ENCODE measurements at regions not wholly inside any gene's neighbourhood (a gene's known extent, or its start where the extent isn't known, plus 50 kb on each side); places are given as distances from the start of the nearest gene placed in this dataset.

DNA sequence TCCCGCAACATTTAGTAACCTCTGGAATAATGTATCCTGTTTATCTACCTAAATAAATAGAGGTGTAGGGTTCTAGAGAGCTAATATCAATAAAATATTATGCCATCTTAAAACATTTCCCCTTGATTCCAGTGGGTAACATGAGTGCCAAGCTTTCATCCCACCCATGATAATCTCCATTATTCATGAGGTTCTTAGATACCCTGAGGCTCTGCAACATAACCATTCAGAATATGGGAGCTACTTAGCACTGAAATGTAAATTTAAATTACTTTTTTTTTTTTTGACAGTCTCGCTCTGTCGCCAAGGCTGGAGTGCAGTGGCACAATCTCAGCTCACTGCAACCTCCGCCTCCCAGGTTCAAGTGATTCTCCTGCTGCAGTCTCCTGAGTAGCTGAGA is 832.7 kb downstream of the BRINP3 start:
- no peak for DNase-seq
- CTCF ChIA-PET, result no interaction called here
- H3K36me3 ChIP-seq (ENCODE audit: insufficient read depth, low read length), result no peaks in the 10 kb centered on the region
- Mint-ChIP-seq H3K4me3 (no peak overlapping the region), H3K9me3 (peaks cover 2% of the 10 kb centered on the region), H3K27ac (no peak overlapping the region), H3K4me1 (ENCODE audit: low read depth) (no peaks in the 10 kb centered on the region), H3K36me3 (ENCODE audit: low read depth) (no peaks in the 10 kb centered on the region), H3K27me3 (no peaks in the 10 kb centered on the region)
- TF ChIP-seq, protein P1, sequence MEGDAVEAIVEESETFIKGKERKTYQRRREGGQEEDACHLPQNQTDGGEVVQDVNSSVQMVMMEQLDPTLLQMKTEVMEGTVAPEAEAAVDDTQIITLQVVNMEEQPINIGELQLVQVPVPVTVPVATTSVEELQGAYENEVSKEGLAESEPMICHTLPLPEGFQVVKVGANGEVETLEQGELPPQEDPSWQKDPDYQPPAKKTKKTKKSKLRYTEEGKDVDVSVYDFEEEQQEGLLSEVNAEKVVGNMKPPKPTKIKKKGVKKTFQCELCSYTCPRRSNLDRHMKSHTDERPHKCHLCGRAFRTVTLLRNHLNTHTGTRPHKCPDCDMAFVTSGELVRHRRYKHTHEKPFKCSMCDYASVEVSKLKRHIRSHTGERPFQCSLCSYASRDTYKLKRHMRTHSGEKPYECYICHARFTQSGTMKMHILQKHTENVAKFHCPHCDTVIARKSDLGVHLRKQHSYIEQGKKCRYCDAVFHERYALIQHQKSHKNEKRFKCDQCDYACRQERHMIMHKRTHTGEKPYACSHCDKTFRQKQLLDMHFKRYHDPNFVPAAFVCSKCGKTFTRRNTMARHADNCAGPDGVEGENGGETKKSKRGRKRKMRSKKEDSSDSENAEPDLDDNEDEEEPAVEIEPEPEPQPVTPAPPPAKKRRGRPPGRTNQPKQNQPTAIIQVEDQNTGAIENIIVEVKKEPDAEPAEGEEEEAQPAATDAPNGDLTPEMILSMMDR (IDR thresholded peaks at IDR 0.05), result no peak
- no peak overlapping the region for H3K4me3 ChIP-seq (ENCODE audit: low read length)
- intact Hi-C loops (cut with DNase I, micrococcal nuclease), result no loop called here
- no peak for ATAC-seq (ENCODE audit: poor library complexity)
- H3K27ac ChIP-seq (ENCODE audit: low read depth in 1 of 2, low read length in 2 of 2), result no peak overlapping the region
- no peaks in the 10 kb centered on the region for H3K9me3 ChIP-seq (ENCODE audit: control insufficient read depth in 1 of 2, insufficient read depth in 1 of 2, low read length in 2 of 2)
- no peaks in the 10 kb centered on the region for H3K4me1 ChIP-seq (ENCODE audit: insufficient read depth, low read length)
- POLR2A ChIA-PET, result no interaction called here
- no peaks in the 10 kb centered on the region for H3K27me3 ChIP-seq (ENCODE audit: control insufficient read depth in 1 of 2, insufficient read depth in 2 of 2, low read length in 2 of 2)

DNA sequence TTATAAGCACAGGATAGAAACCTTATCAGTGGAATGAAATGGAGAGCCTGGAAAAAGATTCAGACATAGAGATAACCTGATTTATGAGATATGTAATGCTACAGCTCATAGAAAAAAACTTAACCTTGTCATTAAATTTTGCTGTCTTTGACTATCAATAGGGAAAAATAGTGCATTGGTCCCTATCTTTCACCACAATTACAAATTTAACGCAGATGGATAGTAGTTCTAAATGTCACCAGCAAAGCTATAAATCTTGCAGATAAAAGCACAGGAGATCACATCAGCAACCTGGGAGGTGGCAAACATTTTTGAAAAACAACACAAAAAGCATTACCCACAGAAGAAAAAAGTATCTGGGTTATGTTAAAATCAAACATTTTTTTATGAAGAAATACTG is 831.6 kb downstream of the BRINP3 start:
- Histone ChIP-seq H3K27ac (ENCODE audit: low read depth in 1 of 2, low read length in 2 of 2) (no peak overlapping the region), H3K9me3 (ENCODE audit: control insufficient read depth in 1 of 2, insufficient read depth in 1 of 2, low read length in 2 of 2) (no peaks in the 10 kb centered on the region), H3K4me3 (ENCODE audit: low read length) (no peak overlapping the region), H3K27me3 (ENCODE audit: control insufficient read depth in 1 of 2, insufficient read depth in 2 of 2, low read length in 2 of 2) (no peaks in the 10 kb centered on the region), H3K4me1 (ENCODE audit: insufficient read depth, low read length) (no peaks in the 10 kb centered on the region), H3K36me3 (ENCODE audit: insufficient read depth, low read length) (no peaks in the 10 kb centered on the region)
- ATAC-seq (ENCODE audit: poor library complexity), result no peak
- intact Hi-C loops (cut with DNase I, micrococcal nuclease), result no loop called here
- H3K9me3 Mint-ChIP-seq, result peaks cover 2% of the 10 kb centered on the region
- no peaks in the 10 kb centered on the region for H3K4me1 Mint-ChIP-seq (ENCODE audit: low read depth)
- no peaks in the 10 kb centered on the region for H3K27me3 Mint-ChIP-seq
- POLR2A ChIA-PET, result no interaction called here
- no peaks in the 10 kb centered on the region for H3K36me3 Mint-ChIP-seq (ENCODE audit: low read depth)
- TF ChIP-seq, protein P1 (IDR thresholded peaks at IDR 0.05), result no peak
- no peak for DNase-seq
- no peak overlapping the region for H3K27ac Mint-ChIP-seq
- CTCF ChIA-PET, result no interaction called here
- no peak overlapping the region for H3K4me3 Mint-ChIP-seq

DNA sequence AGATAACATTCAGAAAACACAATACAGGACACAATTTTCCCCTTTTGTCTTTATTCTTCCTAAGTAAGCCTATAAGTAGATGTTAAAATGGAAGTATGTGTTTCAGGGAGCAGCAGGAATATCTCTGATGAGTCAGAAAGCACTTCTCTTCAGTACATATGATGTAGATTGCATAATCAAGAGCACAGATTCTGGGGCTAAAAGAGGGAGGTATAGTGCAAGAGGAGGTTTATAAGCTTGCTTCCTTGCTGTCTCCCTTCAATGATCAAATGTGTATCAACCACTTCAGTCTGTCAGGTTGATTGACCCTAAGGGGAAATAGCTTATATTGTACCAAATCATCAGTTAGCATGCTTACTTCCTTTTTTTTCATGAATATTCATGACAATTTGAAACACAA is 822.8 kb downstream of the BRINP3 start:
- Histone ChIP-seq H3K27me3 (ENCODE audit: control insufficient read depth in 1 of 2, insufficient read depth in 2 of 2, low read length in 2 of 2) (no peaks in the 10 kb centered on the region), H3K4me1 (ENCODE audit: insufficient read depth, low read length) (no peaks in the 10 kb centered on the region), H3K4me3 (ENCODE audit: low read length) (no peak overlapping the region), H3K36me3 (ENCODE audit: insufficient read depth, low read length) (no peaks in the 10 kb centered on the region), H3K9me3 (ENCODE audit: control insufficient read depth in 1 of 2, insufficient read depth in 1 of 2, low read length in 2 of 2) (no peaks in the 10 kb centered on the region), H3K27ac (ENCODE audit: low read depth in 1 of 2, low read length in 2 of 2) (no peak overlapping the region)
- CTCF ChIA-PET, result no interaction called here
- Mint-ChIP-seq H3K27ac (no peak overlapping the region), H3K9me3 (peaks cover 7% of the 10 kb centered on the region), H3K36me3 (ENCODE audit: low read depth) (no peaks in the 10 kb centered on the region), H3K4me1 (ENCODE audit: low read depth) (no peaks in the 10 kb centered on the region), H3K4me3 (no peak overlapping the region), H3K27me3 (no peaks in the 10 kb centered on the region)
- intact Hi-C loops (cut with DNase I, micrococcal nuclease), result no loop called here
- ATAC-seq (ENCODE audit: poor library complexity) (no peak), DNase-seq (no peak)
- POLR2A ChIA-PET, result interaction anchor here (0.7 kb wide), 1 partner anchor 16 kb away, joined by 4 read pairs; no protein-coding TSS in a partner anchor
- TF ChIP-seq, protein P1 (IDR thresholded peaks at IDR 0.05), result no peak
